Fibroblast of lung (primary cell): ENCODE measurements at regions not wholly inside any gene's neighbourhood (a gene's known extent, or its start where the extent isn't known, plus 50 kb on each side); places are given as distances from the start of the nearest gene placed in this dataset.

Experiments
- EZH2 ChIP-seq: IDR thresholded peaks from 2 replicates; pipeline ENCODE4 v1.5.1; 2012; ENCODE audit warnings: low read length, control low read depth, mild to moderate bottlenecking; ENCODE audit errors: missing control alignments
- TF ChIP-seq, protein P1 (sequence below), 2 donors: IDR thresholded peaks in 1 of 2; conservative IDR thresholded peaks in 1 of 2; 1 replicate in 1 of 2; 2 replicates in 1 of 2; pipeline ENCODE4 v1.5.1; 2011 to 2012; ENCODE audit warnings: low read length in 2 of 2, control low read depth in 1 of 2, inconsistent platforms in 1 of 2, low read depth in 1 of 2, mild to moderate bottlenecking in 1 of 2

GRCh38 chr4:37109756-37110155 lies 134.8 kb upstream of the NWD2 start:
- TF ChIP-seq EZH2: no peak
- TF ChIP-seq, protein P1, sequence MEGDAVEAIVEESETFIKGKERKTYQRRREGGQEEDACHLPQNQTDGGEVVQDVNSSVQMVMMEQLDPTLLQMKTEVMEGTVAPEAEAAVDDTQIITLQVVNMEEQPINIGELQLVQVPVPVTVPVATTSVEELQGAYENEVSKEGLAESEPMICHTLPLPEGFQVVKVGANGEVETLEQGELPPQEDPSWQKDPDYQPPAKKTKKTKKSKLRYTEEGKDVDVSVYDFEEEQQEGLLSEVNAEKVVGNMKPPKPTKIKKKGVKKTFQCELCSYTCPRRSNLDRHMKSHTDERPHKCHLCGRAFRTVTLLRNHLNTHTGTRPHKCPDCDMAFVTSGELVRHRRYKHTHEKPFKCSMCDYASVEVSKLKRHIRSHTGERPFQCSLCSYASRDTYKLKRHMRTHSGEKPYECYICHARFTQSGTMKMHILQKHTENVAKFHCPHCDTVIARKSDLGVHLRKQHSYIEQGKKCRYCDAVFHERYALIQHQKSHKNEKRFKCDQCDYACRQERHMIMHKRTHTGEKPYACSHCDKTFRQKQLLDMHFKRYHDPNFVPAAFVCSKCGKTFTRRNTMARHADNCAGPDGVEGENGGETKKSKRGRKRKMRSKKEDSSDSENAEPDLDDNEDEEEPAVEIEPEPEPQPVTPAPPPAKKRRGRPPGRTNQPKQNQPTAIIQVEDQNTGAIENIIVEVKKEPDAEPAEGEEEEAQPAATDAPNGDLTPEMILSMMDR (conservative IDR thresholded peaks at IDR 0.05 in 1 of 2, IDR thresholded peaks at IDR 0.05 in 1 of 2; ENCODE audit: low read depth in 1 of 2, low read length in 2 of 2): no peak
